Adipocyte (in vitro differentiated cells): ENCODE measurements at regions not wholly inside any gene's neighbourhood (a gene's known extent, or its start where the extent isn't known, plus 50 kb on each side); places are given as distances from the start of the nearest gene placed in this dataset.

Experiments
- DNase-seq: peaks from one replicate; pipeline ENCODE4 v3.0.0-alpha.2; 2015; ENCODE audit warnings: low read depth
- H3K27me3 ChIP-seq: replicated peaks from 2 replicates; pipeline ENCODE4 v1.7.0; 2013; ENCODE audit warnings: mild to moderate bottlenecking, low read length, moderate library complexity; ENCODE audit not compliant: control insufficient read depth, insufficient read depth
- H3K36me3 ChIP-seq: 2 replicates; pipeline ENCODE4 v1.7.0; 2013; ENCODE audit warnings: low read length, mild to moderate bottlenecking, moderate library complexity; ENCODE audit not compliant: control insufficient read depth, insufficient read depth, severe bottlenecking
- H3K4me1 ChIP-seq: 2 replicates; pipeline ENCODE4 v1.7.0; 2013; ENCODE audit warnings: mild to moderate bottlenecking, low read length, moderate library complexity; ENCODE audit not compliant: control insufficient read depth, insufficient read depth
- H3K4me3 ChIP-seq: 2 replicates; pipeline ENCODE4 v1.7.0; 2013; ENCODE audit warnings: mild to moderate bottlenecking, low read length, moderate library complexity
- H3K9ac ChIP-seq: 2 replicates; pipeline ENCODE4 v1.7.0; 2013; ENCODE audit warnings: mild to moderate bottlenecking, low read length, moderate library complexity
- H3K9me3 ChIP-seq: 2 replicates; pipeline ENCODE4 v1.7.0; 2013; ENCODE audit warnings: mild to moderate bottlenecking, low read length, moderate library complexity; ENCODE audit not compliant: control insufficient read depth

GRCh38 chr5:60350794-60351193, 349.2 kb downstream of the DEPDC1B start:
- DNase-seq, result no peak
- Histone ChIP-seq H3K27me3 (no peaks in the 10 kb centered on the region), H3K4me3 (no peak overlapping the region), H3K36me3 (no peaks in the 10 kb centered on the region), H3K4me1 (no peaks in the 10 kb centered on the region), H3K9me3 (no peaks in the 10 kb centered on the region), H3K9ac (no peak overlapping the region)

GRCh38 chr5:60349891-60350415, 350.0 kb downstream of the DEPDC1B start:
- no peaks in the 10 kb centered on the region for H3K9me3 ChIP-seq
- H3K4me1 ChIP-seq, result no peaks in the 10 kb centered on the region
- no peaks in the 10 kb centered on the region for H3K27me3 ChIP-seq
- no peaks in the 10 kb centered on the region for H3K36me3 ChIP-seq
- no peak overlapping the region for H3K9ac ChIP-seq
- no peak for DNase-seq
- no peak overlapping the region for H3K4me3 ChIP-seq

- Histone ChIP-seq H3K27me3 (no peaks in the 10 kb centered on the region), H3K36me3 (no peaks in the 10 kb centered on the region), H3K9ac (no peak overlapping the region), H3K9me3 (no peaks in the 10 kb centered on the region), H3K4me1 (no peaks in the 10 kb centered on the region), H3K4me3 (no peak overlapping the region)
- no peak for DNase-seq
Measured at GRCh38 chr5:60346393-60346792, 353.6 kb downstream of the DEPDC1B start.

- Histone ChIP-seq H3K9me3 (no peaks in the 10 kb centered on the region), H3K27me3 (no peaks in the 10 kb centered on the region), H3K9ac (no peak overlapping the region), H3K4me3 (no peak overlapping the region), H3K4me1 (peaks cover 19% of the 10 kb centered on the region), H3K36me3 (no peaks in the 10 kb centered on the region)
- no peak for DNase-seq
Measured at GRCh38 chr5:60343102-60343501, 356.9 kb downstream of the DEPDC1B start.

GRCh38 chr5:60340965-60341471, 358.9 kb downstream of the DEPDC1B start:
- peaks cover 19% of the 10 kb centered on the region for H3K4me1 ChIP-seq
- no peak for DNase-seq
- no peak overlapping the region for H3K4me3 ChIP-seq

GRCh38 chr5:60340326-60340725, 359.6 kb downstream of the DEPDC1B start:
- no peaks in the 10 kb centered on the region for H3K27me3 ChIP-seq
- H3K36me3 ChIP-seq, result no peaks in the 10 kb centered on the region
- H3K4me1 ChIP-seq, result peaks cover 19% of the 10 kb centered on the region
- H3K4me3 ChIP-seq, result peak overlapping the region; percentile 36
- no peak for DNase-seq
- H3K9me3 ChIP-seq, result no peaks in the 10 kb centered on the region
- H3K9ac ChIP-seq, result no peak overlapping the region

More at GRCh38 chr5:60340965-60341471, 358.9 kb downstream of the DEPDC1B start:
- Histone ChIP-seq H3K36me3 (no peaks in the 10 kb centered on the region), H3K9me3 (no peaks in the 10 kb centered on the region), H3K9ac (no peak overlapping the region), H3K27me3 (no peaks in the 10 kb centered on the region)

- Histone ChIP-seq H3K27me3 (no peaks in the 10 kb centered on the region), H3K9ac (no peak overlapping the region), H3K36me3 (no peaks in the 10 kb centered on the region), H3K4me3 (peak overlapping the region; percentile 36), H3K4me1 (peaks cover 22% of the 10 kb centered on the region), H3K9me3 (no peaks in the 10 kb centered on the region)
- no peak for DNase-seq
Measured at GRCh38 chr5:60339691-60340201, 360.2 kb downstream of the DEPDC1B start.

GRCh38 chr5:60338846-60339245, 361.1 kb downstream of the DEPDC1B start:
- Histone ChIP-seq H3K9ac (no peak overlapping the region), H3K4me3 (no peak overlapping the region), H3K27me3 (no peaks in the 10 kb centered on the region), H3K9me3 (no peaks in the 10 kb centered on the region), H3K4me1 (peaks cover 31% of the 10 kb centered on the region), H3K36me3 (no peaks in the 10 kb centered on the region)
- DNase-seq, result no peak

GRCh38 chr5:60336491-60336890, 363.5 kb downstream of the DEPDC1B start:
- DNase-seq, result no peak
- Histone ChIP-seq H3K4me3 (no peak overlapping the region), H3K27me3 (no peaks in the 10 kb centered on the region)

GRCh38 chr5:60335913-60336312, 364.1 kb downstream of the DEPDC1B start:
- H3K4me1 ChIP-seq, result peaks cover 38% of the 10 kb centered on the region
- no peaks in the 10 kb centered on the region for H3K36me3 ChIP-seq
- H3K27me3 ChIP-seq, result no peaks in the 10 kb centered on the region
- H3K4me3 ChIP-seq, result no peak overlapping the region
- no peak overlapping the region for H3K9ac ChIP-seq
- no peaks in the 10 kb centered on the region for H3K9me3 ChIP-seq
- DNase-seq, result no peak

More at GRCh38 chr5:60336491-60336890, 363.5 kb downstream of the DEPDC1B start:
- Histone ChIP-seq H3K9me3 (no peaks in the 10 kb centered on the region), H3K9ac (no peak overlapping the region), H3K4me1 (peaks cover 41% of the 10 kb centered on the region), H3K36me3 (no peaks in the 10 kb centered on the region)

GRCh38 chr5:60334281-60334713, 365.7 kb downstream of the DEPDC1B start:
- Histone ChIP-seq H3K36me3 (no peaks in the 10 kb centered on the region), H3K4me1 (peaks cover 23% of the 10 kb centered on the region), H3K4me3 (no peak overlapping the region), H3K27me3 (no peaks in the 10 kb centered on the region), H3K9ac (no peak overlapping the region), H3K9me3 (no peaks in the 10 kb centered on the region)
- peak; percentile 72 for DNase-seq
